ENCODE measurements at regions not wholly inside any gene's neighbourhood (a gene's known extent, or its start where the extent isn't known, plus 50 kb on each side); places are given as distances from the start of the nearest gene placed in this dataset.

DNA sequence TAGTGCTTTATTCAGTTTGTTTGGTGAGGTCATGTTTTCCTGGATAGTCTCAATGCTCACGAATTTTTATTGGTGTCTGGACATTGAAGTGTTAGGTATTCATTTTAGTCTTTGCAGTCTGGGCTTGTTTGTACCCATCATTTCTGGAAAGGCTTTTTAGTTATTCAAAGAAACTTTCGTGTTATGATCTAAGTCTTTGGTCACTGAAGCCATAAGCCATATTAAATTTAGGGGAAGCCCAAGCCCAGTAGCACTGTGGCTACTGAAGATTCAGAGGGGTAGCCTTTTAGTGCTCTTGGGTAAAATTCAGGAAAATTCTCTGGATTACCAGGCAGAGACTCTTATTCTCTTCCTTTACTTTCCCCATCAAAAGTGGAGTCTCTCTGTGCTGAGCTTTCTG, 56.2 kb upstream of the PEX5L start:
- DNase-seq: no peak

- DNase-seq: no peak
These were observed 56.8 kb upstream of the PEX5L start for GRCh38 chr3:180093535-180093934.

GRCh38 chr3:180097626-180098025, 60.9 kb upstream of the PEX5L start:
- DNase-seq: no peak

DNA sequence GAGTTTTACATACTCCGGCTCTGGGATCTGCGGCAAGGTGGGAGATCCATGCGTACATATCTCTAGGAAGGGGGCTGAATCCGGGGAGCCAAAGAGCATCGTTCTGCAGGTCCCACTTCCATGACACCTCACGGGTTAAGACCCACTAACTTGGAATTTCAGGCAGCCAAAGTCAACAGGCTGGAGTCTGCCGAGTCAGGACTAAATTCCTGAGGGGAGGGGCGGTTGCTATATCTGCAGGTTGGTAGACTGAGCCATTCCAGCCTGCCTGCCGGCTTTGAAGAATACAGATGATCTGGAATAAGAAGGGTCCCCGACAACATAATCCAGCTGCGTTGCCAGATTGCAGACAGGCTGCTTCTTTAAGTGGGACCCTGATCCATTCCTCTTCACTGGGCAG, 65.4 kb upstream of the PEX5L start:
- DNase-seq: no peak

DNA sequence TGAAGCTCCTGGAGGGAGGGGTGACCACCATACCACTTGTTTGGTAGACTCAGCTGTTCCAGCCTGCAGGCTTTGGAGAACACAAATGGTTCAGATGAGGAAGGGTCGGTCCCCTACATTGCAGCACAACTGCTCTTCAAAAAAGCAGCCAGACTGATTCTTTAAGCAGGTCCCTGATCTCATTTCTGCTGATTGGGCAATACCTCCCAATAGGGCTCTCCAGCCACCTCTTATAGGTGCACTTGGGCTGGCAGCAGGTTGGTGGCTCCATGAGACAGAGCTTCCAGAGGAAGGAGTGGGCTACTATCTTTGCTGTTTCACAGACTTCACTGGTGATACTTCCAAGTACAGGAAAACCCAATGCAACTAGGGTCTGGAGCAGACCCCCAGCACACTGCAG, 65.9 kb upstream of the PEX5L start:
- no peak for DNase-seq

- DNase-seq: no peak
These were observed 79.5 kb upstream of the PEX5L start for GRCh38 chr3:180116203-180116602.

DNA sequence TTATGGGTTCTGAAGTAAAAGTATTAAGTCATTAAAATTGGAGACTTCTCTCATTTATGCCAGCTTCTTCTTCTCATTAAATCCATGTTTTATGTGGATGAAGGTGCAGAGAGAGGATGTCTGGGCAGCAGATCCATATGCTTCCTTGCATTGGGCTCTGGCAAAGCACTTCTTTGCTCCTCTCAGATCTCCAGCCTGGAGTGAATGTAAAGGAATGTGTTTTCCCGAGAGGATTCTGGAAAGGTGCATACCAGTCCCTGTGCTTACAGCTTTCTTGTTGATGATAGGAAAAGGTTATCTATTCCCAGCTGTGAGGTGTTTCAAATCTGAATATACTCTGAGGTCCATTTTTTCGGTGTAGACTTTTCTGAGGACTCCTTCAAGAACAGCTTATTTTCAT, 79.9 kb upstream of the PEX5L start:
- DNase-seq: no peak

DNA sequence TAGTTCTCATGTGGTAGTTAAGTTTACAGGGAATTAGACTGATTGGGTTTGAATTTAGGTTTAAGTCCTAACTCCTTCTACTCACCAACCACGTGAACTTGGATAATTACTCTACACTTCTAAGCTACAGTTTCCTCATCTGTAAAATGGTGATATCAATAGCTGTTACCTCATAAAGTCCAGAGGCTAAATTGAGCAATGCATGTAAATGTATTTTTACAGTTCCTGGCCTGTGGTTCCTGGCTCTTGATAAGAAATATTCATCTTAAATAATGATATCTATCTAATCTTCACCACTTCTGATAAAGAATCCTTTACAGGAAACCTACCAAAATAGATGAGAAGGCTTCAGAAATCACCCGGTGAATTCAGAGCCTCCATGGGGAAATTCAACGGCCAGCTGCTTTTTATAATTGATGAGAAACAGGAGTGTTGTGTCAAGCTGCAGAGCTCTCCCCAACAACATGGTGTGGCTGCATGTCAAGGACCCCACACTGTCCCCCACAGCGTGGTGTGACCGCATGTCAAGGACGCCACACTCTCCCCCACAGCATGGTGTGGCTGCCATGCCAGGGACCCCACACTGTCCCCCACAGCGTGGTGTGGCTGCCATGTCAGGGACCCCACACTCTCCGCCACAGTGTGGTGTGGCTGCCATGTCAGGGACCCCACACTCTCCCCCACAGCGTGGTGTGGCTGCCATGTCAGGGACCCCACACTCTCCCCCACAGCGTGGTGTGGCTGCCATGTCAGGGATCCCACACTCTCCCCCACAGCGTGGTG, 80.8 kb upstream of the PEX5L start:
- no peak for DNase-seq

- DNase-seq: no peak
These were observed 82.8 kb upstream of the PEX5L start for GRCh38 chr3:180119567-180119966.

GRCh38 chr3:180123928-180124327, 87.2 kb upstream of the PEX5L start:
- DNase-seq: no peak

GRCh38 chr3:180131169-180131568, 94.4 kb upstream of the PEX5L start:
- DNase-seq: no peak

DNA sequence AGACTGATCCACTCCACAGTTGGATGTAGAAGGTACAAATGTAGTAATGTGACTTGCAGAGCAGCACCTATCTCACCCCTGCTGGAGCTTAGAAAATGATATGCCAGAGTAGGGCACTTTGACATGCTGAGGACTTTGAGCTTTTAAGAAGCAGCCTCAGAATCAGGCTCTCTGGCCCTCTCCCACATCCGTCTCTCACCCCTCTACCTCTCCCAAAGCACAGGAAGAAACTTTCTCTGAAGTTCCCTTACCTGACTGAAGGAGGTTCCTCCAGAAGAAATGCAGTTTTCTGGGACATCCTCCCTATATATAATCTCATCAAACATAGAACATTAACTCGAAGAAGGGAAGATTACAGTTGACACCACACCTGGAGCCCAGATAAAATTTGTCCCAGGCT, 98.4 kb upstream of the PEX5L start:
- no peak for DNase-seq

DNA sequence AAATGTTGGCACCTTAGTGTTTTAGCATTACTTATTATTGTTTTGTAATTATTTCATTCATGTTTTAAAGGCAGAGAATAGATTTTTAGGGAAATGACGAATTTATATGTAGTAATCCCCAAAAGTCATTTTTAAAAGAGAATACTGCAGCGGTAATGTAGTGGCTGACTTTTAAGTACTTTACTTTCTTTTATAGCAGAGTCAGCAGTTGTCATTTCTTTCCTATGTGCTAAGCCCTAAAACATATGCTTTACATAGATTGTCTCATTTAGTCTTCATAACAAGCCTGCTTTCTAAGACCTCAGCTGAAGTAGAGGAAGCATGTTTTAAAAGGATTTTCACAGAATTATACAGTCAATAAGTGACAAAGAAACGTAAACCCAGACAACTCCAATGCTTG, 102.1 kb upstream of the PEX5L start:
- no peak for DNase-seq

DNA sequence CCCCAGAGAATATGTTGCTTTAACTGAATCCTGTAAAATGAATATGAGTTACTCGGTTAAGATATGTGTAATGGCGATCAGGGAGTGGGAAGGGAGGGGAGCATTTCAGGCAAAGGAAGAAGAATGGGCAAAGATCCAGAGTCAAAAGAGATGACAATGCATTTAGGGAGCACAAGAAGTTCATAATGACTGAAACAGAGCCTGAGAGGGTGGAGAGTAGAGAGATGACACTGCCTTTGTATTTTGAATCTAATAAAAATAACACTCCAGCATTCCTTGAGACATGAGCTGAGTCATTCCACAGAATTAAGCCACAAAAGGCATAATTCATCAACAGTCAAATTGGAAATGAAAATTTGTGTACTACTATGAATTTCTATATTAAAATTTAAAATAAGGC, 105.3 kb upstream of the PEX5L start:
- DNase-seq: no peak

GRCh38 chr3:180142472-180142871, 105.7 kb upstream of the PEX5L start:
- no peak for DNase-seq

GRCh38 chr3:180161770-180162169, 125.0 kb upstream of the PEX5L start:
- DNase-seq: no peak

GRCh38 chr3:180175572-180175971, 138.8 kb upstream of the PEX5L start:
- no peak for DNase-seq

DNA sequence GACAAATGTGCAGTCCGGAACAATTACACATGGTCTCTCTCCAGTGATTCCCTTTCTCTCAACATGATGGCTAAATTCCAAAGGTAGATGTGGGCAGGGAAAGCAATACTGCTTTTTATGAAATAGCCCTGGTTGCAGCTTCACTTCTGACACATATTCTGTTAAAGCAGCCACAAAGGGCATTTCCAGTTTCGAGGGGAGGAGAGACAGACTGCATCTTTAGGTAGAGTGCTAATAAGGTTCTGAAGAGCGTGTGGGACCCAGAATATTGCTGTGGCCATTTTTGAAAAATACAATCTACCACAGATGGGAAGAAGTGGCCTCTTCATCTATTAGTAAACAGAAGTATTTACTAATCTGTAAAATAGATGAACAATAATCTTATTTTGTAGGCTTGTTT, 139.3 kb upstream of the PEX5L start:
- DNase-seq: no peak

DNA sequence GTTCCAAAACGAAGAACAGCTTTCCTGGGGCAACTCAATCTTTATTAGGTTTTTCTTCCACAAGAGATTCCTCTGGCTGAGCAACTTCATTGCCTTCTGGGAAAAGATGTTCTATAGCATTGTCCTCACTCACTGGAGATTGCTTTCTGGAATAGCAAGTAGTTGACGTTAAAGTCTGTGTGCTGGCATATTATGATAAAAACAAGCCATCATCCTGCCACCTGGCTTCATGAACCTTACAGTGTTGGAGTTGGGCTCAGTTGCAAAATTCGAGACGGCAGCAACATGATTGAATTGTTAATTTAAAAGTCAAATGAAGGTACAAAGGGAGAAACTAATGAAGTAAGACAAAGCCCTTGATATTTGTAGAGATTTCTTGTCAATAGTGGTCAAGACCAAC, 140.5 kb upstream of the PEX5L start:
- no peak for DNase-seq

DNA sequence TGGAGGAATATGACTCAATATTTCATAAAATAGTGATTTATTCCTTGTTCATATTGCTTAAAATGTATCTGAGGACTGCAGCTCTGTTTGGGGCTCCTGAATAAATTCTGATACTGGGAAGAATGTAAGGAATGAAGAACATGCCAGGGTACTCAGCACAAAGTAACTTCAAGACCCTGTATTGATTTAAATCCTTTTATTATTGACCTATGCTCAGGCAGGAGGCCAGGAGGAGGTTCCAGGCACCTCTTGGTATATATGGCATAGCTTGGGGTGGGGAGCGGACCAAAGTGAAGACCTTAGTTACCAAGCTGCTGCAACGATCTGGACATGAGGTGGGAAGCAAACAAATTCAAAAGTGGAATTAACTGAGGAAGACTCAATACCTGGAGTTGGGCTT, 142.8 kb upstream of the PEX5L start:
- no peak for DNase-seq

GRCh38 chr3:180180795-180181194, 144.1 kb upstream of the PEX5L start:
- DNase-seq: no peak

- DNase-seq: no peak
These were observed 144.7 kb upstream of the PEX5L start for GRCh38 chr3:180181387-180181786.

DNA sequence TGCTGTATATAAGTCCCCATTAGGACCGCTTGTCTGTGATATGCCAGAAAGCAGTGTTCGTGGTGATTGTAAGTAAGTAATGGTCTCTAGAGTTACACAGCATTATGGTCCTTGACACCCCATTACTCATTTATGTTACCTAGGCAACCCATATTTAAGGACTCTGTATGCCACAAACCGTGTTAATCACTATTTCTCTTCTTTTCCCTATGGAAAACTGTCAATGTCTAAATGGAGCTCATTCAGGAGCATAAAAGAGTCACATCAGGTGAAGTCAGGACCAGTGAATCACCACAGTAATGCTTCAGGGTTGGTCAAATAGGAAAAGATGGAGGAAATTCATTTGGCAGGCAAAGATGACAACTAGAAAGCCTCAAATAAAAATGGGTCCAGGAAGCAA, 146.6 kb upstream of the PEX5L start:
- no peak for DNase-seq

GRCh38 chr3:180184816-180185215, 148.1 kb upstream of the PEX5L start:
- no peak for DNase-seq

- DNase-seq: no peak
These were observed 148.9 kb upstream of the PEX5L start for GRCh38 chr3:180185650-180186049.
